Breast epithelium (tissue), 4 donors: ENCODE measurements at regions not wholly inside any gene's neighbourhood (a gene's known extent, or its start where the extent isn't known, plus 50 kb on each side); places are given as distances from the start of the nearest gene placed in this dataset.

Source experiments
- DNase-seq, 2 donors: peaks; one replicate each; pipeline ENCODE4 v3.0.0-alpha.2; 2019; ENCODE audit warnings: low spot score in 2 of 2
- H3K27ac ChIP-seq, 2 donors: fragments of 200-600 bp; sonication (generic) in 1 of 2; one replicate each; pipeline ENCODE4 v1.5.1; 2016 to 2019; ENCODE audit warnings: mild to moderate bottlenecking in 1 of 2
- H3K27me3 ChIP-seq, 2 donors: fragments of 200-600 bp; sonication (generic) in 1 of 2; one replicate each; pipeline versions ENCODE4 v1.5.1 to v1.6.0; 2017 to 2019; ENCODE audit warnings: control low read depth in 1 of 2, mild to moderate bottlenecking in 1 of 2
- H3K36me3 ChIP-seq: fragments of 200-600 bp; one replicate; pipeline ENCODE4 v1.5.1; 2019
- H3K4me1 ChIP-seq, 2 donors: fragments of 200-600 bp; sonication (generic); one replicate each; pipeline ENCODE4 v1.5.1; 2016 to 2019; ENCODE audit warnings: control low read depth in 1 of 2
- H3K4me3 ChIP-seq, 3 donors: fragments of 200-600 bp; sonication (generic); 1 replicate in 2 of 3; 2 replicates in 1 of 3; pipeline ENCODE4 v1.5.1; 2016 to 2019; ENCODE audit warnings: mild to moderate bottlenecking in 3 of 3, moderate library complexity in 2 of 3
- H3K9me3 ChIP-seq, 2 donors: fragments of 200-600 bp; sonication (generic) in 1 of 2; one replicate each; pipeline ENCODE4 v1.5.1; 2016 to 2019; ENCODE audit warnings: control low read depth in 1 of 2
- CTCF ChIP-seq, 3 donors: fragments of 450-650 bp; IDR thresholded peaks; one replicate each; pipeline ENCODE4 v1.5.1; 2016 to 2017; ENCODE audit warnings: antibody characterized with exemption in 3 of 3, mild to moderate bottlenecking in 3 of 3, moderate library complexity in 3 of 3
- POLR2A ChIP-seq: fragments of 450-650 bp; IDR thresholded peaks from one replicate; pipeline ENCODE4 v1.6.1; 2016; ENCODE audit warnings: antibody characterized with exemption, mild to moderate bottlenecking, moderate library complexity
- POLR2AphosphoS5 ChIP-seq, 3 donors: sonication (generic); formaldehyde crosslinking; IDR thresholded peaks; one replicate each; pipeline ENCODE4 v1.6.1; 2017; ENCODE audit warnings: antibody characterized with exemption in 3 of 3
- intact Hi-C: fragments of 100-400 bp; cut with DNase I; formaldehyde crosslinking; loops from one replicate; pipeline ENCODE4 v1.15.1; 2023; ENCODE audit warnings: low total_unique reads

DNA sequence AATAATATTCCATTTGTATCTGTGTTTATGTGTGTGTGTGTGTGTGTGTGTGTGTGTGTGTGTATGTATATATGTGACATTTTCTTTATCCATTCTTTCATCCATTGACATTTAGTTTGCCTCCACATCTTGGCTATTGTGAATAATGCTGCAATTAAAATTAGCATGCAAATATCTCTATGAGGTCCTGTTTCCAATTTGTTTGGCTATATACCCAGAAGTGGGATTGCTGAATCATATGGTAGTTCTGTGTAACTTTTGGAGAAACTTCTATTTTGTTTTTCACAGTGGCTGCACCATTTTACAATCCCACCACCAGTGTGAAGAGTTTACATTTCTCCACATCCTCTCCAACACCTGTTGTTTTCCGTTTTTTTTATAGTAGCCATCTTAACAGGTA, 53.1 kb downstream of the CH25H start:
- TF ChIP-seq POLR2A (no peak), CTCF (IDR thresholded peaks at IDR 0.05) (no peak), POLR2AphosphoS5 (IDR thresholded peaks at IDR 0.05) (no peak)
- Histone ChIP-seq H3K27me3 (no peaks in the 10 kb centered on the region), H3K27ac (no peak overlapping the region), H3K36me3 (no peaks in the 10 kb centered on the region), H3K4me3 (no peak overlapping the region), H3K4me1 (no peaks in the 10 kb centered on the region), H3K9me3 (no peaks in the 10 kb centered on the region)
- DNase-seq, result no peak
- intact Hi-C loops, result no loop called here

GRCh38 chr10:89153116-89153515, 54.0 kb downstream of the CH25H start:
- Histone ChIP-seq H3K4me3 (no peak overlapping the region), H3K27me3 (no peaks in the 10 kb centered on the region), H3K4me1 (no peaks in the 10 kb centered on the region), H3K36me3 (no peaks in the 10 kb centered on the region), H3K27ac (no peak overlapping the region), H3K9me3 (no peaks in the 10 kb centered on the region)
- TF ChIP-seq POLR2A (no peak), POLR2AphosphoS5 (IDR thresholded peaks at IDR 0.05) (no peak), CTCF (IDR thresholded peaks at IDR 0.05) (no peak)
- intact Hi-C loops, result no loop called here
- no peak for DNase-seq

GRCh38 chr10:89151857-89152256, 55.3 kb downstream of the CH25H start:
- H3K9me3 ChIP-seq, result no peaks in the 10 kb centered on the region
- no peak for DNase-seq
- H3K27me3 ChIP-seq, result no peaks in the 10 kb centered on the region
- intact Hi-C loops, result no loop called here
- no peaks in the 10 kb centered on the region for H3K4me1 ChIP-seq
- TF ChIP-seq POLR2AphosphoS5 (IDR thresholded peaks at IDR 0.05) (no peak), CTCF (IDR thresholded peaks at IDR 0.05) (no peak), POLR2A (no peak)
- no peaks in the 10 kb centered on the region for H3K36me3 ChIP-seq
- no peak overlapping the region for H3K4me3 ChIP-seq
- H3K27ac ChIP-seq, result no peak overlapping the region

DNA sequence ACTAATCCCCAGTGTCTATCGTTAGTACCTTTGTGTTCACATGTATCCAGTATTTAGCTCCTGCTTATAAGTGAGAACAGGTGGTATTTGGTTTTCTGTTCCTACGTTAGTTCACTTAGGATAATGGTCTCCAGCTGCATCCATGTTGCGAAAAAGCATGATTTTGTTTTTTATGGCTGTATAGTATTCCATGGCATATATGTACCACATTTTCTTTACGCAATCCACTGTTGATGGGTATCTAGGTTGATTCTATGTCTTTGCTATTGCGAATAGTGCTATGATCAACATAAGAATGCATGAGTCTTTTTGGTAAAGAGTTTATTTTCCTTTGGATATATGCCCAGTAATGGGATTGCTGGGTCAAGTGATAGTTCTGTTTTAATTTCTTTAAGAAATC, 59.1 kb downstream of the CH25H start:
- Histone ChIP-seq H3K9me3 (no peaks in the 10 kb centered on the region), H3K36me3 (no peaks in the 10 kb centered on the region), H3K27me3 (no peaks in the 10 kb centered on the region), H3K27ac (no peak overlapping the region), H3K4me3 (no peak overlapping the region), H3K4me1 (no peaks in the 10 kb centered on the region)
- intact Hi-C loops, result no loop called here
- TF ChIP-seq CTCF (IDR thresholded peaks at IDR 0.05), result no peak
- DNase-seq, result no peak

DNA sequence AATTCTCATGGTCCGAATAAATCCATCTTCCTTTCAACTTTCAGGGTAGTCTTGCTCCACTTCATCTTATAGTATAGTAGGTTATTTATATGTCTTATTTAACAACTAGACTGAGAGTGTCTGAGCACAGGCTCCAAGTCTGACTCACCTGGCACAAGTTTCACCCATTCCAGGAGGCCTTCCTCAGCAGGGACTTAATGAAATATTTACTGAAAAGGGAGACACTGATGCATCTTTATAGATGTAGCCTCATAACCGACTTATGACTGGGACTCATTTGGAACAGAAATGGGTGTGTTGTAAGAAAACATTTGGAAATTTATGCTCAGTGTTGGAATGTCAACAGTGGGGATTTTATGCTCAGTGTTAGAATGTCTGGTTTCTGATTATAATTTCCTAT, 59.9 kb downstream of the CH25H start:
- TF ChIP-seq POLR2A, result no peak
- no peak for TF ChIP-seq CTCF (IDR thresholded peaks at IDR 0.05)
- no peak for TF ChIP-seq POLR2AphosphoS5 (IDR thresholded peaks at IDR 0.05)
- no peak overlapping the region for H3K4me3 ChIP-seq
- intact Hi-C loops, result no loop called here
- H3K27ac ChIP-seq, result no peak overlapping the region
- no peaks in the 10 kb centered on the region for H3K36me3 ChIP-seq
- no peaks in the 10 kb centered on the region for H3K4me1 ChIP-seq
- H3K27me3 ChIP-seq, result no peaks in the 10 kb centered on the region
- DNase-seq, result no peak
- H3K9me3 ChIP-seq, result no peaks in the 10 kb centered on the region
